GM12891 (cell line): ENCODE measurements at regions not wholly inside any gene's neighbourhood (a gene's known extent, or its start where the extent isn't known, plus 50 kb on each side); places are given as distances from the start of the nearest gene placed in this dataset.

Experiments
- DNase-seq: peaks from one replicate; pipeline ENCODE4 v3.0.0; 2011; ENCODE audit warnings: low spot score; ENCODE audit not compliant: insufficient read length
- FAIRE-seq: peaks from 2 replicates; lab custom pipeline; 2011; peaks lifted over from hg19 to GRCh38; lab: Jason Lieb, UNC
- PAX5 ChIP-seq: IDR thresholded peaks from 2 replicates; pipeline ENCODE4 v1.6.1; 2011; ENCODE audit warnings: low read length, moderate library complexity, mild to moderate bottlenecking; ENCODE audit not compliant: insufficient read depth, severe bottlenecking
- POLR2A ChIP-seq: IDR thresholded peaks from 2 replicates; pipeline ENCODE4 v1.6.1; 2011; ENCODE audit warnings: low read depth, low read length, control low read depth
- POLR2AphosphoS5 ChIP-seq: IDR thresholded peaks from 2 replicates; pipeline ENCODE4 v1.6.1; 2011; ENCODE audit warnings: low read depth, low read length, control low read depth
- POU2F2 ChIP-seq: IDR thresholded peaks from 2 replicates; pipeline ENCODE4 v1.6.1; 2011; ENCODE audit warnings: low read depth, mild to moderate bottlenecking, control low read depth, low read length, moderate library complexity
- SPI1 ChIP-seq: IDR thresholded peaks from 2 replicates; pipeline ENCODE4 v1.6.1; 2011; ENCODE audit warnings: low read depth, low read length, control low read depth
- TAF1 ChIP-seq: IDR thresholded peaks from 2 replicates; pipeline ENCODE4 v1.6.1; 2011; ENCODE audit warnings: low read depth, low read length, control low read depth

DNA sequence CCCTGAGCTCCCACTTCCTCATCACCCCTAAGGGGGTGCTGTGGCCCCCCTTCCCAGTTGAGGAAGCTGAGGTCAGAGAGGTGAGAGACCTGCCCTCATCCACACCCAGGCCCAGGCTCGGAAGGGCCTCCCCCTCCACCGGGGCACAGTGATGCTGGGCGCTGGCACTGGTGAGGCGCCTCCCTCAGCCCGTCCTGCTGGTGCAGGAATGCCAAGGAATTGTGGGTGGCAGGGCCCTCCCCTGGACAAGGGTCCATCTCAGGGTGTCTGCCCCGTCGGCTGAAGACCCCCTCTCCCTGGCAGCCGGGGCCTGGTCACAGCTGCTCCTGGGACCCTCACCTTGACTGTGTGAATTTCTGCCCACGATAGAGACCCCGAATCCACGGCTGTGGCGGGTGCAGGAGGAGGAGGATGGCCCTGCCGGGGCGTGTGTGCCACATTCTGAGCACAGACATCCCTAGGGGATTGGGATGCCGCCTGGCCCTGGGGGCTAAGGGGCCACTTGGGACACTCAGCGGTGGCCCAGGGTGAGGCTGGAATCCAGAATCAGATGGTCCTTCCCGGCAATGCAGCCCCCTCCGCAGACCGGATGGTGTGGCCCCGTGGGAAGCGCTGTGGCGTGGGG is 70.2 kb upstream of the GATA5 start:
- FAIRE-seq = no peak
- DNase-seq = no peak
- TF ChIP-seq POLR2A = no peak
- TF ChIP-seq PAX5 = no peak
- TF ChIP-seq POU2F2 = no peak
- no peak for TF ChIP-seq TAF1
- no peak for TF ChIP-seq POLR2AphosphoS5
- TF ChIP-seq SPI1 = no peak

DNA sequence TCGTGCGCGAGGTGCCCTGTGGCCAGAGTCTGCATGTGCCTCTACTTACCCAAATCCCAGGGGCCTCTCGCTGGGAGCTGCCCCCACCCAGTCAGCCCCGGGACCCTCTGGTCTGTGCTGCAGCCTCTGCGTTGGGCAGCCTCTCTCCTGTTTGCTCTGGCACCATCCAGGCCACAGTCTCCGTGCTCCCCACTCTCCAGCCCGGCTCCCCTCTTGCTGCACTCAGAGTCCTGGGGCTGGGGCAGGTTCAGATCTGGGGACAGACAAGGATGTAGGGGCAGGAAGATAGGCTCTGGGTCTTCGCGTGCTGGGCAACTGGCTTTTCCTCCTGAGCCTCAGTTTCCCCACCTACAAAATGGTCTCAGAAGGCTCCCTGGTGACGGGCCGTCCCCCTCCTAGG is 70.8 kb upstream of the GATA5 start:
- DNase-seq (no peak), FAIRE-seq (no peak)
- TF ChIP-seq SPI1 = no peak
- no peak for TF ChIP-seq POU2F2
- no peak for TF ChIP-seq POLR2AphosphoS5
- no peak for TF ChIP-seq TAF1
- no peak for TF ChIP-seq PAX5
- no peak for TF ChIP-seq POLR2A

DNA sequence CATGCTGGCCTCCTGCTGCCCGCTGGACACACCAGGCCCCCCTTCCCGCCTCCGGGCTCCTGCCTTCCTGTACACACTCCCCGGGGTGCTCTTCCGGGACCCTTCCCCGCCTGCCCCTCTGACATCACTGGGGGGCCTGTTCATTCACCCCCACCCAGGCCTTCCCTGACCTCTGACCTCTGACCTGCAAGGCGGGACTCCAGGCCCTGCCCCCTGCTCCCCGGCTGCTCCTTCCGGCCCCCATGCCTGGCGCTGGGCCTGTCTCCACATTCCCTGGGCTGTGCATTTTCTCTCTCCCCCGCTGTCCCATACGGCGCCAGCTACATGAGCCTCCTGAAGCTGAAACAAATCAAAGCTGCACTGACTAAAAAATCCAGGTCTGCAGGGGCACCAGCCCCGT is 71.6 kb upstream of the GATA5 start:
- no peak for TF ChIP-seq POU2F2
- TF ChIP-seq POLR2AphosphoS5 = no peak
- no peak for TF ChIP-seq PAX5
- DNase-seq = no peak
- FAIRE-seq = no peak

DNA sequence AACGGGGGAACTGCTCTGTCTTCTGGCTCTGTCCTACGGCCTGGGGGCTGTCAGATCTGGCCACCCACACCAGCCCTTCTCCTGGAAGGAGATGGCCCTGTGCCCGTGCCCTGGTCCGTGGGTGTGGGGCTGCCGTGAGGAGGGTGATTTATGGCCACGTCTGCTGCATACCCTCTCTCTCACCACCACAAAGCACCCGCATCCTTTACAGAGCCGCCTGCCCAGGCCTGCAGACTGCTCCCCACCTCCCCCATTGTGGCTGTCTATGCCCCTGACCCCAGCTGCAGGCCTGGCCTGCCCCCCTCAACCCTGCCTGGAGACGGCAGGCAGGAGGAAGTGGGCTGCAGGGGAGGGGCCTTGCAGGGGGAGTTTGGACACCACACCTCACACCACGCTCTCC is 72.7 kb upstream of the GATA5 start:
- no peak for FAIRE-seq

DNA sequence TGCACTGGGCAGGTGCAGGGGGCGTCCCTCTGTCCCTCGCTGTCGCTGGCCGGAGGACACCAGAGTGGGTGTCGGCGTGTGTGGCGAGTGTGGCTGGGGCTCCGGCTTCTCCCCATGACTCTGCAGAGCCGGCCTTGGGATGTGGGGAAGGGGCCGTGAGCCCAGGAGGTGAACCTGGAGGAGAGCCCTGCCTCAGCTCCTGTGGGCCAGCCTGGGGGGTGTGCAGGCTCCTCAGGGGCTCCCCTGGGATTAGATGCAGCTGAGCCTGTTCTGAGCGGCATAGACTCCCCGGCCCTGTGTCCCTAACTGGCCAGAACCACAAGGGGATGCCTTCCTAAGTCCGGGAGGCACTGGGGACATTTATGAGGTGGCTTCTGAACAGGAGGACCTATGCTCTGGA is 73.2 kb upstream of the GATA5 start:
- FAIRE-seq (no peak), DNase-seq (no peak)
- TF ChIP-seq SPI1 (no peak), POLR2AphosphoS5 (no peak), POU2F2 (no peak), PAX5 (no peak), TAF1 (no peak), POLR2A (no peak)

More for the DNA sequence above, 72.7 kb upstream of the GATA5 start:
- TF ChIP-seq PAX5 (no peak), POU2F2 (no peak), TAF1 (no peak), POLR2A (no peak), POLR2AphosphoS5 (no peak), SPI1 (no peak)
- no peak for DNase-seq

DNA sequence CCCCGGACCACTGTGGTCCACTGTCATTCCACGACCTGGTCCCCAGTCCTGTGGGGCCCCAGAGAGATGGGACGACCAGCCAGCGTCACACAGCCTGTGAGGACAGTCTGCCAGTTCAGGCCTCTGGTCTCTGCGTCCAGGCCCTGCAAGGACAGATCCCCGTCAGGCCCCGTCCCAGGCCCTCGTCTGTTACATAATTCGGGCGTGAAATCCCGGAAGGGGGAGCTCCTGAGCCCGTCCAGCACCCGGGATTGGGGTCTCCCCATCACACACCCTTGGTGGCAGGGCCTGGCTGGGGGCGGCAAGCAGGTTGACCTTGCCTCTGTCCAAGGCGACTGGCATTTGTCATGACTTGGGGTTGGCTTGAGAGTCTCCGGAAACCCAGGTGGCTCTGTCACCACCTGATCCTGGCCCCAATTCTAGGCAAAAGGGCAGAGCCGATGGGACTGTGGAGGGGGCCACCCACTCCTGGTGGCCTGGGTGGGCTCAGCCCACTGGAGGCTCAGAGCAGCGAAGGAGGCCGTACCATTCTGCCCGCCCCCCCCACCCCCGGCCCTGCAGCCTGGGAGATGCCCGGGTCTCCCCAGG is 73.8 kb upstream of the GATA5 start:
- DNase-seq (no peak), FAIRE-seq (no peak)
- TF ChIP-seq TAF1 (no peak), PAX5 (no peak), SPI1 (no peak), POLR2AphosphoS5 (no peak), POLR2A (no peak), POU2F2 (no peak)

DNA sequence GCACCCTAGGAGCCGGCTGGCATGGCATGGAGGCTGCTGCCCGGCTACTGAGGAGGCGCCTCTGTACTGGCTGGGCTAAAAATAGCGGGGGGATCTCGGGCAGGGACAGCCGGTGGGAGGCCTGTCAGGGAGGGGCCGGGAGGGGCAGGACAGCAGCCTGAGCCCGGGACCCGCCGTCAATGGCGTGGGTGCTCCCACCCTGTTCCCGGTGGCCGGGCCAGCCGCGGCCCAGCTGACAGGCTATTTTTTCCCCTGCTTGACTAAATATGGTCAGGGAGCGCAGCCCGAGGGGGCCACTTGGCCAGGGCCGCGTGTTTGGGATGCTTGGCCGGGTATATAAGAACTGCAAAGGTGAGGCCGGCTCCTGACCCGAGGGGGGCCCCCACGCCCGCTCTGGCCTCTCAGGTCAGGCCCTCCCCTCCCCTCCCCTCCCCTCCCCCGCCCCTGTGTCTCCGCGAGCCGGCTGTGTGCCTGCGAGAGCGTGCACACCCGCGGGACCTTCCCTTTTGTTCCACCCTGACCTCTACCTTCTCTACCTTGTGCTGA is 74.4 kb upstream of the GATA5 start:
- TF ChIP-seq POLR2AphosphoS5 (no peak), POLR2A (no peak), POU2F2 (no peak), TAF1 (no peak), PAX5 (no peak), SPI1 (no peak)
- FAIRE-seq = no peak
- DNase-seq = no peak

DNA sequence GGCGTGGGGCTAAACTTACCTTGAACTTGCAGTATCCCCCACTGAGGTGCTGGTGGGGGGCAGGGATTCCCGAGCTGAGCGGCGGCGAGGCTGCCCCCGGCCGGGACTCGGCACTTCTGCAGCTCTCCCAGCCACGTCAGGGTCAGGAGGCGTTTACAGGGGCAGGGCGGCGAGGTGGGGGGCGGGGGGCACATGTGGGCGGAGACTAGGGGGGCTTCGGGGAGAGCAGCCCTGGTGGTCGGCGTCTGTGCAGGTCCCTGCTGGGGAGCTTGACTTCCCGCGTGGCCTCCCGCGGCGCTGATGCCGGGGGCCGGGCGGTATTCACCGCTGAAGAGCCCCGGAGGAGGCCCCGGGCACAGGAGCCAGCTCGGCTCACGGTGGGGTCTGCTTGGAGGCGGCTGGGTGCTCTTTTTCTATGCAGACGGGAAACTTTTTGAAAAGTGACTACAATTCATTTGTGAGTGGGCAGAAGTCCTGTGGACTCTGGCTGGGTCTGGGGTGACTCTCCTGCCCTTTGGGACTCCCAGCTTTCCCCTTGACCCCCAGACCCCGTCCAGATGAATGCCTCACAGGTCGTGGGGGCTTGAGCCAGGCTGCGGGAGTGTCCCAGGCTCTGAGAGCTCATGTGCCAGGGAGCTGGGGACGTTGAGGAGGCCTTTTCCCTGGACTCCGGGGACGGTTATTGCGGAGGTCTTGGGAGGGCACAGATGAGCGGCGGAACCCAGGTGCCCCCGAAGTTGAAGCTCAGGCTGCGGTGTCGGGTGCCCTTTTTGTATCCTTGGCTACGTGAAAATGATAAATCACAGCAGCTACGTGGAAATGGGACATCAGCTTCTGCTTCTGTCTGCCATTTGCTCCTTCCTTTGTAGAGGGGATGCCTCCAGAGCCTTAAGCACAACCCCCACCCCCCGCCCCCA is 75.9 kb upstream of the GATA5 start:
- no peak for FAIRE-seq
- DNase-seq = no peak
- no peak for TF ChIP-seq POU2F2
- TF ChIP-seq SPI1 = no peak
- no peak for TF ChIP-seq TAF1
- no peak for TF ChIP-seq PAX5
- TF ChIP-seq POLR2A = no peak
- no peak for TF ChIP-seq POLR2AphosphoS5

DNA sequence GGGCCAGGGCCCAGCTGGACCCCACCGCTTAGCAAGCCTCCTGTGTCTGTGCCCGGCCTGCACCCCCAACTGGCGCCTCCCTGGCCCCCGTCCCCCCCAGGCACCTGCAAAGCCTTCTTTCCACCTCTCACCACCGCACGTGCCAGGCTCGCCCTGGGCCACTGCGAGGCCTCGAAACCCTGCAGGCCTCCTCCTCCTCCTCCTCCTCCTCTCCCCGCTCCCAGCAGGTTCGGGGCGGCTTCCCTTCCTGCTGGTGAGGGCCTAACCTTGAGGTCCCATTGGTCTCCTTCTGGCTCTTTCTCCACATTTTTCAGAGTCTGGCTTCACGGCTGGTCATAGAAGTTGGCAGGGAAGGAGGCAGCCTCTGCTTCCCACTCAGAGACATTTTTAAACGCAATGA is 76.8 kb upstream of the GATA5 start:
- FAIRE-seq (no peak), DNase-seq (no peak)
- TF ChIP-seq POLR2A (no peak), TAF1 (no peak), POU2F2 (no peak), PAX5 (no peak), POLR2AphosphoS5 (no peak), SPI1 (no peak)
